H1 (cell line): ENCODE measurements at regions not wholly inside any gene's neighbourhood (a gene's known extent, or its start where the extent isn't known, plus 50 kb on each side); places are given as distances from the start of the nearest gene placed in this dataset.

Source experiments
- CTCF ChIA-PET: fragments of 300-600 bp; sonication (Branson Sonifier 250); formaldehyde crosslinking; loops from one replicate; lab custom pipeline; 2021; ENCODE audit not compliant: partially characterized antibody; lab: Charles Lee
- POLR2A ChIA-PET: fragments of 300-600 bp; sonication (Branson Sonifier 250); formaldehyde crosslinking; loops from one replicate; lab custom pipeline; 2021; ENCODE audit warnings: inconsistent platforms; ENCODE audit not compliant: partially characterized antibody; lab: Charles Lee
- DNase-seq, 2 experiments: peaks; one replicate each; pipeline versions ENCODE4 v3.0.0 to v3.0.0-alpha.2; 2010 to 2022; ENCODE audit warnings: low spot score in 2 of 2, low read depth in 1 of 2, mixed read lengths in 1 of 2
- FAIRE-seq: peaks from 2 replicates; lab custom pipeline; 2011; peaks lifted over from hg19 to GRCh38; lab: Jason Lieb, UNC
- H2AFZ ChIP-seq: 2 replicates; pipeline ENCODE4 v1.8.1; 2012; ENCODE audit warnings: low read length, inconsistent platforms
- H2AK5ac ChIP-seq: 2 replicates; pipeline ENCODE4 v1.6.1; 2013; ENCODE audit warnings: low read depth, low read length
- H2BK120ac ChIP-seq: replicated peaks from 2 replicates; pipeline ENCODE3; 2013; ENCODE audit warnings: low read depth, low read length, inconsistent platforms
- H2BK12ac ChIP-seq: 2 replicates; pipeline ENCODE4 v1.6.1; 2013; ENCODE audit warnings: low read depth, low read length
- H2BK15ac ChIP-seq: 2 replicates; pipeline ENCODE4 v1.6.1; 2013; ENCODE audit warnings: low read length
- H2BK20ac ChIP-seq: 2 replicates; pipeline ENCODE4 v1.6.1; 2013; ENCODE audit warnings: low read length
- H2BK5ac ChIP-seq: 2 replicates; pipeline ENCODE4 v1.6.1; 2013; ENCODE audit warnings: low read depth, low read length
- H3K14ac ChIP-seq: 2 replicates; pipeline ENCODE4 v1.6.1; 2013; ENCODE audit warnings: inconsistent platforms; ENCODE audit not compliant: insufficient read length
- H3K18ac ChIP-seq: 2 replicates; pipeline ENCODE4 v1.6.1; 2013; ENCODE audit warnings: low read length; ENCODE audit errors: extremely low read depth
- H3K23ac ChIP-seq: 2 replicates; pipeline ENCODE4 v1.6.1; 2013; ENCODE audit warnings: inconsistent platforms; ENCODE audit not compliant: insufficient read length
- H3K23me2 ChIP-seq: 2 replicates; pipeline ENCODE4 v1.6.1; 2013; ENCODE audit warnings: low read depth, low read length
- H3K27ac ChIP-seq: 2 replicates; pipeline ENCODE4 v1.6.1; 2011; ENCODE audit warnings: low read depth, low read length, inconsistent platforms
- H3K27me3 ChIP-seq, 4 experiments: replicated peaks in 1 of 4; 1 replicate in 1 of 4; 2 replicates in 3 of 4; pipeline versions ENCODE4 v1.6.1 to v1.8.1; 2011 to 2013; ENCODE audit warnings: low read length in 3 of 4, mild to moderate bottlenecking in 3 of 4, inconsistent platforms in 2 of 4, mixed read lengths in 2 of 4, moderate library complexity in 1 of 4; ENCODE audit not compliant: control insufficient read depth in 3 of 4, insufficient read depth in 3 of 4; ENCODE audit errors: extremely low read depth in 1 of 4
- H3K36me3 ChIP-seq, 4 experiments: 2 replicates each; pipeline versions ENCODE4 v1.6.1 to v1.8.1; 2011 to 2013; ENCODE audit warnings: mild to moderate bottlenecking in 4 of 4, low read length in 3 of 4, moderate library complexity in 2 of 4, control low read depth in 1 of 4, inconsistent platforms in 1 of 4; ENCODE audit not compliant: insufficient read depth in 4 of 4, control insufficient read depth in 2 of 4
- H3K4ac ChIP-seq: replicated peaks from 2 replicates; pipeline ENCODE3; 2013; ENCODE audit warnings: low read length, low read depth, mixed read lengths, inconsistent platforms; ENCODE audit not compliant: insufficient read length
- H3K4me1 ChIP-seq, 4 experiments: replicated peaks in 1 of 4; 1 replicate in 1 of 4; 2 replicates in 3 of 4; pipeline versions ENCODE4 v1.6.1 to v1.8.1; 2011 to 2013; ENCODE audit warnings: low read length in 3 of 4, inconsistent platforms in 2 of 4, mixed read lengths in 1 of 4; ENCODE audit not compliant: insufficient read depth in 4 of 4, control insufficient read depth in 3 of 4
- H3K4me2 ChIP-seq, 2 experiments: 2 replicates each; pipeline versions ENCODE4 v1.6.1 to v1.8.1; 2011 to 2013; ENCODE audit warnings: low read depth in 2 of 2, low read length in 2 of 2, control low read depth in 1 of 2, inconsistent platforms in 1 of 2, mild to moderate bottlenecking in 1 of 2; ENCODE audit not compliant: insufficient read depth in 1 of 2
- H3K4me3 ChIP-seq, 4 experiments: fragments of 200-600, 300-600 bp in 1 of 4; sonication (generic), shearing (Covaris generic), sonication (Bioruptor Twin) in 1 of 4; 2 replicates each; pipeline versions ENCODE4 v1.5.1 to v1.8.1; 2011 to 2016; ENCODE audit warnings: low read length in 4 of 4, low read depth in 3 of 4, control low read depth in 2 of 4, inconsistent platforms in 2 of 4, mild to moderate bottlenecking in 2 of 4, mixed read lengths in 1 of 4, moderate library complexity in 1 of 4; ENCODE audit not compliant: insufficient read depth in 2 of 4; ENCODE audit errors: extremely low read depth in 1 of 4
- H3K56ac ChIP-seq: replicated peaks from 2 replicates; pipeline ENCODE3; 2013; ENCODE audit warnings: low read depth, mild to moderate bottlenecking, mixed read lengths, low read length, inconsistent platforms; ENCODE audit not compliant: insufficient read length
- H3K79me1 ChIP-seq: 2 replicates; pipeline ENCODE4 v1.6.1; 2013; ENCODE audit warnings: low read depth, low read length, control low read depth
- H3K79me2 ChIP-seq, 2 experiments: 2 replicates each; pipeline versions ENCODE4 v1.6.1 to v1.8.1; 2012 to 2013; ENCODE audit warnings: low read length in 2 of 2, mild to moderate bottlenecking in 2 of 2, inconsistent platforms in 1 of 2; ENCODE audit not compliant: insufficient read depth in 2 of 2, control insufficient read depth in 1 of 2
- H3K9ac ChIP-seq, 4 experiments: replicated peaks in 1 of 4; 1 replicate in 1 of 4; 2 replicates in 3 of 4; pipeline versions ENCODE4 v1.6.1 to v1.8.1; 2011 to 2013; ENCODE audit warnings: low read depth in 3 of 4, low read length in 3 of 4, control low read depth in 2 of 4, mild to moderate bottlenecking in 2 of 4, moderate library complexity in 2 of 4, inconsistent platforms in 1 of 4; ENCODE audit errors: extremely low read depth in 1 of 4
- H3K9me3 ChIP-seq, 2 experiments: 2 replicates each; pipeline versions ENCODE4 v1.6.1 to v1.8.1; 2012 to 2013; ENCODE audit warnings: mild to moderate bottlenecking in 2 of 2, moderate library complexity in 2 of 2, control low read depth in 1 of 2, inconsistent platforms in 1 of 2, low read depth in 1 of 2, low read length in 1 of 2, mixed read lengths in 1 of 2; ENCODE audit not compliant: insufficient read depth in 2 of 2
- H4K20me1 ChIP-seq, 2 experiments: replicated peaks in 1 of 2; 2 replicates each; pipeline versions ENCODE3 to v1.8.1; 2011 to 2013; ENCODE audit warnings: inconsistent platforms in 2 of 2, low read length in 2 of 2, mild to moderate bottlenecking in 1 of 2; ENCODE audit not compliant: insufficient read depth in 2 of 2, control insufficient read depth in 1 of 2
- H4K5ac ChIP-seq: 2 replicates; pipeline ENCODE4 v1.6.1; 2013; ENCODE audit warnings: low read length, low read depth, mixed read lengths, inconsistent platforms; ENCODE audit not compliant: insufficient read length
- H4K8ac ChIP-seq: 2 replicates; pipeline ENCODE4 v1.8.0; 2013; ENCODE audit warnings: mild to moderate bottlenecking, moderate library complexity, low read length, inconsistent platforms; ENCODE audit not compliant: insufficient read depth; ENCODE audit errors: extremely low read depth
- H4K91ac ChIP-seq: replicated peaks from 2 replicates; pipeline ENCODE3; 2013; ENCODE audit warnings: low read length, mixed read lengths, inconsistent platforms; ENCODE audit not compliant: insufficient read length
- ASH2L ChIP-seq: fragments of 200-600, 300-600 bp; sonication (generic); IDR thresholded peaks from one replicate; pipeline ENCODE4 v1.7.1; 2017; ENCODE audit warnings: low read length
- BRCA1 ChIP-seq: IDR thresholded peaks from 2 replicates; pipeline ENCODE4 v1.6.1; 2012; ENCODE audit warnings: low read depth, low read length, improper control_type of control experiment
- CHD1 ChIP-seq: IDR thresholded peaks from 2 replicates; pipeline ENCODE4 v1.6.1; 2012; ENCODE audit warnings: low read depth, low read length, improper control_type of control experiment
- CTBP2 ChIP-seq: IDR thresholded peaks from 2 replicates; pipeline ENCODE4 v1.7.0; 2011; ENCODE audit warnings: borderline replicate concordance, mild to moderate bottlenecking, moderate library complexity, mixed read lengths, low read length; ENCODE audit not compliant: insufficient read depth, insufficient read length
- EGR1 ChIP-seq: IDR thresholded peaks from 2 replicates; pipeline ENCODE4 v1.6.1; 2011; ENCODE audit warnings: low read depth, low read length, borderline replicate concordance
- GTF2F1 ChIP-seq: IDR thresholded peaks from 2 replicates; pipeline ENCODE4 v1.6.1; 2012; ENCODE audit warnings: low read depth, low read length, improper control_type of control experiment, borderline replicate concordance
- KDM5A ChIP-seq: fragments of 200-600 bp; IDR thresholded peaks from 2 replicates; pipeline ENCODE4 v1.7.1; 2012; ENCODE audit warnings: mild to moderate bottlenecking, low read length, inconsistent platforms, mixed read lengths
- PHF8 ChIP-seq: fragments of 200-600 bp; sonication (generic); conservative IDR thresholded peaks from 2 replicates; pipeline ENCODE4 v1.7.1; 2012; ENCODE audit warnings: low read depth, mild to moderate bottlenecking, inconsistent platforms, low read length, moderate library complexity
- POLR2AphosphoS5 ChIP-seq: IDR thresholded peaks from 2 replicates; pipeline ENCODE4 v1.6.1; 2011; ENCODE audit warnings: low read depth, low read length
- RAD21 ChIP-seq, 2 experiments: IDR thresholded peaks in 1 of 2; conservative IDR thresholded peaks in 1 of 2; 2 replicates each; pipeline ENCODE4 v1.6.1; 2011; ENCODE audit warnings: low read depth in 2 of 2, low read length in 2 of 2, improper control_type of control experiment in 1 of 2, inconsistent platforms in 1 of 2, mild to moderate bottlenecking in 1 of 2, moderate library complexity in 1 of 2
- SIRT6 ChIP-seq: IDR thresholded peaks from one replicate; pipeline ENCODE4 v1.7.1; 2012; ENCODE audit warnings: low read length, inconsistent platforms
- SP2 ChIP-seq: IDR thresholded peaks from 2 replicates; pipeline ENCODE4 v1.6.1; 2012; ENCODE audit warnings: mild to moderate bottlenecking, low read length, inconsistent platforms
- SP4 ChIP-seq: IDR thresholded peaks from 2 replicates; pipeline ENCODE4 v1.6.1; 2012; ENCODE audit warnings: low read length, inconsistent platforms
- TCF12 ChIP-seq: IDR thresholded peaks from 2 replicates; pipeline ENCODE4 v1.6.1; 2011; ENCODE audit warnings: low read depth, mild to moderate bottlenecking, low read length
- USF2 ChIP-seq: IDR thresholded peaks from 2 replicates; pipeline ENCODE4 v1.6.1; 2011; ENCODE audit warnings: low read length, improper control_type of control experiment
- ZNF274 ChIP-seq: IDR thresholded peaks from 2 replicates; pipeline ENCODE4 v1.7.0; 2012; ENCODE audit warnings: low read length, borderline replicate concordance; ENCODE audit errors: extremely low read depth

- DNase-seq (no peak), FAIRE-seq (no peak)
- Histone ChIP-seq H4K5ac (no peak overlapping the region), H4K20me1 (no peaks in the 10 kb centered on the region), H3K79me1 (no peaks in the 10 kb centered on the region), H3K79me2 (no peaks in the 10 kb centered on the region), H2BK12ac (no peak overlapping the region), H3K9ac (no peak overlapping the region), H4K8ac (no peak overlapping the region), H2BK5ac (no peak overlapping the region), H3K14ac (no peak overlapping the region), H3K4ac (no peak overlapping the region), H2BK15ac (no peak overlapping the region), H3K4me2 (no peak overlapping the region), H3K36me3 (no peaks in the 10 kb centered on the region), H2AFZ (no peak overlapping the region), H3K23ac (no peak overlapping the region), H3K27me3 (no peaks in the 10 kb centered on the region), H3K27ac (no peak overlapping the region), H4K91ac (no peak overlapping the region), H3K56ac (no peak overlapping the region), H3K23me2 (no peaks in the 10 kb centered on the region), H2AK5ac (no peak overlapping the region), H3K4me3 (no peak overlapping the region), H3K4me1 (peaks cover 0 to 3% (median 0%) of the 10 kb centered on the region in 4 experiments; a peak in 1 of 7 replicates), H2BK20ac (no peak overlapping the region), H3K9me3 (no peaks in the 10 kb centered on the region), H3K18ac (no peak overlapping the region), H2BK120ac (no peak overlapping the region)
- POLR2A ChIA-PET: no interaction called here
- CTCF ChIA-PET: no interaction called here
- no peak for TF ChIP-seq KDM5A
- no peak for TF ChIP-seq PHF8
- no peak for TF ChIP-seq CHD1
- TF ChIP-seq GTF2F1: no peak
- TF ChIP-seq RAD21 (IDR thresholded peaks at IDR 0.05 in 1 of 2, conservative IDR thresholded peaks at IDR 0.05 in 1 of 2; ENCODE audit: low read depth in 2 of 2, low read length in 2 of 2): no peak
- TF ChIP-seq SP4: no peak
- no peak for TF ChIP-seq SIRT6
- no peak for TF ChIP-seq EGR1
- no peak for TF ChIP-seq POLR2AphosphoS5
- no peak for TF ChIP-seq CTBP2
- no peak for TF ChIP-seq ZNF274
- TF ChIP-seq USF2: no peak
- no peak for TF ChIP-seq SP2
- TF ChIP-seq BRCA1: no peak
- no peak for TF ChIP-seq TCF12
- no peak for TF ChIP-seq ASH2L
Measured at GRCh38 chr11:127795326-127795725, 792.0 kb downstream of the ETS1 start.
